PC-9 (cell line): ENCODE measurements at regions not wholly inside any gene's neighbourhood (a gene's known extent, or its start where the extent isn't known, plus 50 kb on each side); places are given as distances from the start of the nearest gene placed in this dataset.

ENCODE experiments used
- EZH2 ChIP-seq: fragments of 200-600 bp; sonication (generic); IDR thresholded peaks from 2 replicates; pipeline ENCODE4 v1.8.0; 2017; ENCODE audit warnings: antibody characterized with exemption, low read depth
- TF ChIP-seq, protein P1 (sequence below): fragments of 200-600 bp; sonication (generic); conservative IDR thresholded peaks from 2 replicates; pipeline ENCODE4 v1.6.1; 2017; ENCODE audit warnings: mixed run types, antibody characterized with exemption, mild to moderate bottlenecking, moderate library complexity

GRCh38 chr12:124453419-124454351 lies 113.7 kb downstream of the NCOR2 start:
- TF ChIP-seq, protein P1, sequence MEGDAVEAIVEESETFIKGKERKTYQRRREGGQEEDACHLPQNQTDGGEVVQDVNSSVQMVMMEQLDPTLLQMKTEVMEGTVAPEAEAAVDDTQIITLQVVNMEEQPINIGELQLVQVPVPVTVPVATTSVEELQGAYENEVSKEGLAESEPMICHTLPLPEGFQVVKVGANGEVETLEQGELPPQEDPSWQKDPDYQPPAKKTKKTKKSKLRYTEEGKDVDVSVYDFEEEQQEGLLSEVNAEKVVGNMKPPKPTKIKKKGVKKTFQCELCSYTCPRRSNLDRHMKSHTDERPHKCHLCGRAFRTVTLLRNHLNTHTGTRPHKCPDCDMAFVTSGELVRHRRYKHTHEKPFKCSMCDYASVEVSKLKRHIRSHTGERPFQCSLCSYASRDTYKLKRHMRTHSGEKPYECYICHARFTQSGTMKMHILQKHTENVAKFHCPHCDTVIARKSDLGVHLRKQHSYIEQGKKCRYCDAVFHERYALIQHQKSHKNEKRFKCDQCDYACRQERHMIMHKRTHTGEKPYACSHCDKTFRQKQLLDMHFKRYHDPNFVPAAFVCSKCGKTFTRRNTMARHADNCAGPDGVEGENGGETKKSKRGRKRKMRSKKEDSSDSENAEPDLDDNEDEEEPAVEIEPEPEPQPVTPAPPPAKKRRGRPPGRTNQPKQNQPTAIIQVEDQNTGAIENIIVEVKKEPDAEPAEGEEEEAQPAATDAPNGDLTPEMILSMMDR, result no peak
- no peak for TF ChIP-seq EZH2
